Astrocyte (in vitro differentiated cells and primary cell): ENCODE measurements at regions not wholly inside any gene's neighbourhood (a gene's known extent, or its start where the extent isn't known, plus 50 kb on each side); places are given as distances from the start of the nearest gene placed in this dataset.

Experiments used
- DNase-seq: peaks from one replicate; pipeline ENCODE4 v3.0.0-alpha.2; 2010; ENCODE audit warnings: low read depth
- FAIRE-seq: peaks from 2 replicates; lab custom pipeline; 2011; peaks lifted over from hg19 to GRCh38; lab: Jason Lieb, UNC
- H2AFZ ChIP-seq: 2 replicates; pipeline ENCODE4 v1.6.0; 2012; ENCODE audit warnings: low read depth, low read length, inconsistent platforms
- H3K27ac ChIP-seq: 2 replicates; pipeline ENCODE4 v1.5.1; 2011; ENCODE audit warnings: low read depth, low read length, inconsistent platforms
- H3K27me3 ChIP-seq: 2 replicates; pipeline ENCODE4 v1.6.0; 2011; ENCODE audit warnings: low read length, inconsistent platforms; ENCODE audit not compliant: insufficient read depth
- H3K36me3 ChIP-seq: 2 replicates; pipeline ENCODE4 v1.5.1; 2011; ENCODE audit warnings: low read length, inconsistent platforms; ENCODE audit not compliant: insufficient read depth
- H3K4me1 ChIP-seq: 2 replicates; pipeline ENCODE4 v1.5.1; 2011; ENCODE audit warnings: low read length, inconsistent platforms; ENCODE audit not compliant: insufficient read depth
- H3K4me2 ChIP-seq: 2 replicates; pipeline ENCODE4 v1.6.0; 2012; ENCODE audit warnings: low read length, inconsistent platforms
- H3K4me3 ChIP-seq: 2 replicates; pipeline ENCODE4 v1.5.1; 2011; ENCODE audit warnings: low read depth, mild to moderate bottlenecking, low read length, inconsistent platforms; ENCODE audit not compliant: insufficient read depth
- H3K79me2 ChIP-seq: 2 replicates; pipeline ENCODE4 v1.6.0; 2012; ENCODE audit warnings: mild to moderate bottlenecking, low read length, inconsistent platforms; ENCODE audit not compliant: insufficient read depth
- H3K9ac ChIP-seq: 2 replicates; pipeline ENCODE4 v1.6.0; 2012; ENCODE audit warnings: mild to moderate bottlenecking, low read length, inconsistent platforms
- H3K9me3 ChIP-seq: 2 replicates; pipeline ENCODE4 v1.5.1; 2012; ENCODE audit warnings: low read depth, mild to moderate bottlenecking, low read length, inconsistent platforms; ENCODE audit not compliant: insufficient read depth
- H4K20me1 ChIP-seq: 2 replicates; pipeline ENCODE4 v1.6.0; 2012; ENCODE audit warnings: low read length, inconsistent platforms; ENCODE audit not compliant: insufficient read depth
- H3K27ac Mint-ChIP-seq: one replicate; pipeline ENCODE4 v1.8.0; 2021; ENCODE audit warnings: mild to moderate bottlenecking, mixed read lengths; ENCODE audit not compliant: unreplicated experiment
- H3K27me3 Mint-ChIP-seq: one replicate; pipeline ENCODE4 v1.8.0; 2021; ENCODE audit warnings: low read depth, mixed read lengths; ENCODE audit not compliant: unreplicated experiment
- H3K36me3 Mint-ChIP-seq: one replicate; pipeline ENCODE4 v1.8.0; 2021; ENCODE audit warnings: low read depth, mixed read lengths; ENCODE audit not compliant: unreplicated experiment
- H3K4me1 Mint-ChIP-seq: one replicate; pipeline ENCODE4 v1.8.0; 2021; ENCODE audit warnings: low read depth, mixed read lengths; ENCODE audit not compliant: unreplicated experiment
- H3K4me3 Mint-ChIP-seq: one replicate; pipeline ENCODE4 v1.8.0; 2021; ENCODE audit warnings: mild to moderate bottlenecking, moderate library complexity, mixed read lengths; ENCODE audit not compliant: unreplicated experiment
- H3K9me3 Mint-ChIP-seq: one replicate; pipeline ENCODE4 v1.8.0; 2021; ENCODE audit warnings: mild to moderate bottlenecking, mixed read lengths; ENCODE audit not compliant: unreplicated experiment
- CTCF ChIP-seq: IDR thresholded peaks from 2 replicates; pipeline ENCODE4 v1.5.1; 2011; ENCODE audit warnings: low read depth, mild to moderate bottlenecking, inconsistent platforms, low read length, moderate library complexity; ENCODE audit not compliant: insufficient read depth
- EZH2 ChIP-seq: IDR thresholded peaks from 2 replicates; pipeline ENCODE4 v1.6.1; 2012; ENCODE audit warnings: mild to moderate bottlenecking, low read length, inconsistent platforms; ENCODE audit not compliant: insufficient read depth

GRCh38 chr10:124283215-124283948 lies 135.3 kb downstream of the OAT start:
- no peaks in the 10 kb centered on the region for H3K36me3 Mint-ChIP-seq
- no peaks in the 10 kb centered on the region for H3K27me3 ChIP-seq

GRCh38 chr10:124282326-124282725 lies 136.4 kb downstream of the OAT start:
- H3K79me2 ChIP-seq: no peaks in the 10 kb centered on the region
- no peak overlapping the region for H3K9ac ChIP-seq
- Mint-ChIP-seq H3K36me3 (no peaks in the 10 kb centered on the region), H3K9me3 (peaks cover 9% of the 10 kb centered on the region), H3K4me1 (no peaks in the 10 kb centered on the region), H3K4me3 (no peak overlapping the region), H3K27ac (no peak overlapping the region), H3K27me3 (peaks cover 57% of the 10 kb centered on the region)
- H3K27ac ChIP-seq: no peak overlapping the region
- FAIRE-seq (no peak), DNase-seq (no peak)
- no peaks in the 10 kb centered on the region for H4K20me1 ChIP-seq
- no peaks in the 10 kb centered on the region for H3K36me3 ChIP-seq
- H3K4me3 ChIP-seq: no peak overlapping the region
- H2AFZ ChIP-seq: no peak overlapping the region
- H3K4me2 ChIP-seq: no peak overlapping the region
- no peaks in the 10 kb centered on the region for H3K4me1 ChIP-seq
- no peaks in the 10 kb centered on the region for H3K27me3 ChIP-seq
- no peak for TF ChIP-seq CTCF
- no peak for TF ChIP-seq EZH2
- H3K9me3 ChIP-seq: no peaks in the 10 kb centered on the region

More at GRCh38 chr10:124283215-124283948, 135.3 kb downstream of the OAT start:
- H3K9me3 Mint-ChIP-seq: peaks cover 6% of the 10 kb centered on the region
- Histone ChIP-seq H3K36me3 (no peaks in the 10 kb centered on the region), H3K79me2 (no peaks in the 10 kb centered on the region), H3K4me2 (no peak overlapping the region), H4K20me1 (no peaks in the 10 kb centered on the region), H2AFZ (no peak overlapping the region), H3K4me3 (no peak overlapping the region), H3K27ac (no peak overlapping the region), H3K9me3 (no peaks in the 10 kb centered on the region), H3K4me1 (no peaks in the 10 kb centered on the region), H3K9ac (no peak overlapping the region)
- H3K4me1 Mint-ChIP-seq: no peaks in the 10 kb centered on the region
- H3K27me3 Mint-ChIP-seq: peaks cover 58% of the 10 kb centered on the region
- H3K4me3 Mint-ChIP-seq: no peak overlapping the region
- FAIRE-seq: no peak
- DNase-seq: no peak
- TF ChIP-seq EZH2: no peak
- TF ChIP-seq CTCF: no peak
- H3K27ac Mint-ChIP-seq: no peak overlapping the region

- no peaks in the 10 kb centered on the region for H3K4me1 Mint-ChIP-seq
- no peak overlapping the region for H3K4me3 Mint-ChIP-seq
- Histone ChIP-seq H3K27ac (no peak overlapping the region), H3K9me3 (no peaks in the 10 kb centered on the region), H3K4me1 (no peaks in the 10 kb centered on the region), H3K79me2 (no peaks in the 10 kb centered on the region), H3K27me3 (no peaks in the 10 kb centered on the region), H3K4me2 (no peak overlapping the region), H3K36me3 (no peaks in the 10 kb centered on the region), H3K9ac (no peak overlapping the region), H3K4me3 (no peak overlapping the region), H2AFZ (no peak overlapping the region), H4K20me1 (no peaks in the 10 kb centered on the region)
- FAIRE-seq: no peak
- TF ChIP-seq EZH2 (no peak), CTCF (no peak)
- no peaks in the 10 kb centered on the region for H3K36me3 Mint-ChIP-seq
- DNase-seq: no peak
- peaks cover 9% of the 10 kb centered on the region for H3K9me3 Mint-ChIP-seq
- H3K27me3 Mint-ChIP-seq: peaks cover 53% of the 10 kb centered on the region
- no peak overlapping the region for H3K27ac Mint-ChIP-seq
Measured at GRCh38 chr10:124281666-124282065, 137.1 kb downstream of the OAT start.
